Fibroblast of skin of back (primary cell): ENCODE measurements at regions not wholly inside any gene's neighbourhood (a gene's known extent, or its start where the extent isn't known, plus 50 kb on each side); places are given as distances from the start of the nearest gene placed in this dataset.

Source experiments
- DNase-seq: peaks from one replicate; pipeline ENCODE4 v3.0.0-alpha.2; 2013

GRCh38 chr2:217331523-217332416 is 471.9 kb upstream of the TNP1 start:
- DNase-seq, result peak; percentile 85

- DNase-seq, result no peak
These were observed 470.8 kb upstream of the TNP1 start for GRCh38 chr2:217330647-217331046.

- no peak for DNase-seq
These were observed 469.2 kb upstream of the TNP1 start for GRCh38 chr2:217329023-217329431.

GRCh38 chr2:217328622-217328978 is 468.7 kb upstream of the TNP1 start:
- DNase-seq, result no peak

GRCh38 chr2:217327953-217328621 is 468.2 kb upstream of the TNP1 start:
- no peak for DNase-seq

- no peak for DNase-seq
These were observed 466.6 kb upstream of the TNP1 start for GRCh38 chr2:217326238-217327022.

GRCh38 chr2:217325816-217326215 is 466.0 kb upstream of the TNP1 start:
- DNase-seq, result no peak

- DNase-seq, result no peak
These were observed 465.4 kb upstream of the TNP1 start for GRCh38 chr2:217325251-217325650.

- peak; percentile 89 for DNase-seq
These were observed 456.9 kb upstream of the TNP1 start for GRCh38 chr2:217316743-217317142.

GRCh38 chr2:217314021-217314460 is 454.2 kb upstream of the TNP1 start:
- DNase-seq, result no peak

GRCh38 chr2:217313386-217313785 is 453.5 kb upstream of the TNP1 start:
- no peak for DNase-seq

GRCh38 chr2:217309056-217309455 is 449.2 kb upstream of the TNP1 start:
- DNase-seq, result no peak

- no peak for DNase-seq
These were observed 447.2 kb upstream of the TNP1 start for GRCh38 chr2:217307023-217307422.

GRCh38 chr2:217305882-217306281 is 446.0 kb upstream of the TNP1 start:
- no peak for DNase-seq

- no peak for DNase-seq
These were observed 444.7 kb upstream of the TNP1 start for GRCh38 chr2:217304582-217304981.

GRCh38 chr2:217302856-217303255 is 443.0 kb upstream of the TNP1 start:
- DNase-seq, result no peak

GRCh38 chr2:217301142-217301925 is 441.5 kb upstream of the TNP1 start:
- DNase-seq, result no peak

- no peak for DNase-seq
These were observed 439.7 kb upstream of the TNP1 start for GRCh38 chr2:217299590-217299989.

- no peak for DNase-seq
These were observed 437.2 kb upstream of the TNP1 start for GRCh38 chr2:217297096-217297495.

- no peak for DNase-seq
These were observed 435.0 kb upstream of the TNP1 start for GRCh38 chr2:217294818-217295217.

- no peak for DNase-seq
These were observed 434.3 kb upstream of the TNP1 start for GRCh38 chr2:217294211-217294610.

- no peak for DNase-seq
These were observed 433.7 kb upstream of the TNP1 start for GRCh38 chr2:217293607-217294006.
